WTC11 (cell line): ENCODE measurements at regions not wholly inside any gene's neighbourhood (a gene's known extent, or its start where the extent isn't known, plus 50 kb on each side); places are given as distances from the start of the nearest gene placed in this dataset.

ENCODE experiments used
- ATAC-seq: fragments of 200-7000 bp; cut with Tn5 transposase; 2 replicates; pipeline ENCODE4 v1.10.0; 2021; ENCODE audit warnings: mild to moderate bottlenecking, moderate library complexity
- CTCF ChIA-PET: fragments of 300-600 bp; sonication (Branson Sonifier 250); formaldehyde crosslinking; loops from one replicate; lab custom pipeline; 2021; ENCODE audit warnings: antibody characterized with exemption; lab: Charles Lee
- POLR2A ChIA-PET: fragments of 350-600 bp; sonication (Branson Sonifier 250); formaldehyde crosslinking; loops from one replicate; lab custom pipeline; 2021; ENCODE audit warnings: antibody characterized with exemption; lab: Charles Lee
- DNase-seq: peaks from one replicate; pipeline ENCODE4 v3.0.0; 2021; ENCODE audit warnings: low spot score
- H3K27ac Mint-ChIP-seq: 2 replicates; pipeline ENCODE4 v1.8.0; 2021; ENCODE audit warnings: mixed read lengths
- H3K27me3 Mint-ChIP-seq: 2 replicates; pipeline ENCODE4 v1.8.0; 2021; ENCODE audit warnings: low read depth, mild to moderate bottlenecking, moderate library complexity, mixed read lengths
- H3K36me3 Mint-ChIP-seq: 2 replicates; pipeline ENCODE4 v1.8.0; 2021; ENCODE audit warnings: mixed read lengths
- H3K4me1 Mint-ChIP-seq: 2 replicates; pipeline ENCODE4 v1.8.0; 2022; ENCODE audit warnings: mixed read lengths
- H3K4me3 Mint-ChIP-seq: 2 replicates; pipeline ENCODE4 v1.8.0; 2021; ENCODE audit warnings: mild to moderate bottlenecking, moderate library complexity, mixed read lengths
- H3K9me3 Mint-ChIP-seq: 2 replicates; pipeline ENCODE4 v1.8.0; 2021; ENCODE audit warnings: mixed read lengths
- CBFB ChIP-seq: sonication (generic); formaldehyde crosslinking; IDR thresholded peaks from 2 replicates; pipeline ENCODE4 v1.8.1; 2022; ENCODE audit warnings: mild to moderate bottlenecking, low read depth, missing genetic modification reagents
- GRHL2 ChIP-seq: fragments of 250-450 bp; sonication (Bioruptor Pico); IDR thresholded peaks from 2 replicates; pipeline ENCODE4 v1.8.0; 2022; ENCODE audit warnings: mild to moderate bottlenecking, moderate library complexity; ENCODE audit not compliant: insufficient replicate concordance, severe bottlenecking
- HMGA2 ChIP-seq: fragments of 250-450 bp; sonication (Bioruptor Pico); IDR thresholded peaks from 2 replicates; pipeline ENCODE4 v1.4.0; 2021; ENCODE audit warnings: mild to moderate bottlenecking, moderate library complexity
- MXD4 ChIP-seq: fragments of 250-450 bp; sonication (Bioruptor Pico); IDR thresholded peaks from 2 replicates; pipeline ENCODE4 v1.8.0; 2021; ENCODE audit warnings: mild to moderate bottlenecking, moderate library complexity, borderline replicate concordance
- NR1H2 ChIP-seq: sonication (generic); formaldehyde crosslinking; IDR thresholded peaks from 2 replicates; pipeline ENCODE4 v1.9.0; 2021; ENCODE audit warnings: mild to moderate bottlenecking, moderate library complexity, missing genetic modification reagents
- ZNF416 ChIP-seq: fragments of 250-450 bp; sonication (Bioruptor Pico); IDR thresholded peaks from 2 replicates; pipeline ENCODE4 v1.9.0; 2021; ENCODE audit warnings: mild to moderate bottlenecking, inconsistent platforms
- TF ChIP-seq, protein P1 (sequence below): sonication (generic); formaldehyde crosslinking; IDR thresholded peaks from 2 replicates; pipeline ENCODE4 v1.8.0; 2023; ENCODE audit warnings: mild to moderate bottlenecking, missing genetic modification reagents
- TF ChIP-seq, protein P2 (sequence below): sonication (generic); formaldehyde crosslinking; IDR thresholded peaks from 2 replicates; pipeline ENCODE4 v1.8.0; 2022; ENCODE audit warnings: mild to moderate bottlenecking, missing genetic modification reagents
- TF ChIP-seq, protein P3 (sequence below): sonication (generic); formaldehyde crosslinking; IDR thresholded peaks from 2 replicates; pipeline ENCODE4 v1.8.0; 2022; ENCODE audit warnings: mild to moderate bottlenecking, missing genetic modification reagents
- TF ChIP-seq, protein P4 (sequence below): fragments of 250-450 bp; sonication (Bioruptor Pico); IDR thresholded peaks from 2 replicates; pipeline ENCODE4 v2.1.2; 2022; ENCODE audit warnings: mild to moderate bottlenecking, moderate library complexity
- TF ChIP-seq, protein P5 (sequence below): fragments of 250-450 bp; sonication (Bioruptor Pico); IDR thresholded peaks from 2 replicates; pipeline ENCODE4 v1.9.0; 2021; ENCODE audit warnings: mild to moderate bottlenecking
- TF ChIP-seq, protein P6 (sequence below): sonication (generic); formaldehyde crosslinking; IDR thresholded peaks from 2 replicates; pipeline ENCODE4 v1.8.1; 2022; ENCODE audit warnings: low read depth, mild to moderate bottlenecking, moderate library complexity, missing genetic modification reagents, borderline replicate concordance
- TF ChIP-seq, protein P7 (sequence below): fragments of 250-450 bp; sonication (Bioruptor Pico); IDR thresholded peaks from 2 replicates; pipeline ENCODE4 v1.9.0; 2021; ENCODE audit warnings: moderate library complexity, mild to moderate bottlenecking, inconsistent platforms, borderline replicate concordance
- TF ChIP-seq, protein P8 (sequence below): sonication (generic); formaldehyde crosslinking; IDR thresholded peaks from 2 replicates; pipeline ENCODE4 v1.8.1; 2022; ENCODE audit warnings: mild to moderate bottlenecking, missing genetic modification reagents, moderate library complexity, borderline replicate concordance
- TF ChIP-seq, protein P9 (sequence below): sonication (generic); formaldehyde crosslinking; IDR thresholded peaks from 2 replicates; pipeline ENCODE4 v1.8.1; 2023; ENCODE audit warnings: mild to moderate bottlenecking, moderate library complexity, missing genetic modification reagents

DNA sequence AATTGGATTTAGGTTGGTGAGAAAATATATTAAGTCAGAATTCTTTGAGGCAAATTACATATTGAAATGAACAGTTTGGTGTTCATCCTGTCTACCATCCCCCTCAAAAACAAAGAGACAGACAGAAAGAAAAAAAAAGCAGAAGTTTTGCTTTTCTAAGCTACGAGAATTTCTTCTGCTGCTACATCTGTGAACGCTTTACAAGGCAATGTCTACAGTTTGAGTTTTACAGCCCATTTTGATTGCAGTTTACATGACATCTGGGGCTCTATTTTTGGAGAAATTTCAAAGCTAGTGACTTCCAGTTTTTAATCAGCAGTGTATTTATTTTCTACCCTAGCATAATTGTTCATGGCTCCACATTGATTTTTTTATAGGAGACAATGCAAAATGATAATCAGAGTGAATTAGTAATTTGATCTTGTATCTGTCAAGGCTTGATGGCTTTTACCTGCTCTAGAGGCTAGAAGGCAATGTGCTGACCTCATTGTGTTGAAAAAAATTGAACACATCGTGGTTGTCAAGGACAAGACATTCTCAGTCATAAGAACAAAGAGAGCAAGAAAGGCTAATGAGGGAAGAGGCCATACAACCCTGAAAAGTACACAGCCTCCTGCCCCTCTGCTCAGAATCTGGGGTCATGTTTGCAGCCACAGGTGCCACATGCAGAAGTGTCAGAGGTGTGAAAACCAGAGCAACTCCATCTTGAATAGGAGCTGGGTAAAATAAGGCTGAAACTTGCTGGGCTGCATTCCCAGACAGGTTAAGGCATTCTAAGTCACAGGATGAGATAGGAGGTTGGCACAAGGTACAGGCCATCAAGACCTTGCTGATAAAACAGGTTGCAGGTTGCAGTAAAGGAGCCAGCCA is 201.0 kb upstream of the CAMK1G start:
- CTCF ChIA-PET = interaction anchor here (1.0 kb wide), 1 partner anchor 28 kb away, joined by 4 read pairs; no protein-coding TSS in a partner anchor
- DNase-seq = no peak
- POLR2A ChIA-PET = no interaction called here
- Mint-ChIP-seq H3K27ac (peak overlapping the region; percentile 99), H3K36me3 (no peaks in the 10 kb centered on the region), H3K9me3 (no peaks in the 10 kb centered on the region), H3K27me3 (no peaks in the 10 kb centered on the region), H3K4me3 (no peak overlapping the region), H3K4me1 (peaks cover 92% of the 10 kb centered on the region)
- TF ChIP-seq, protein P1, sequence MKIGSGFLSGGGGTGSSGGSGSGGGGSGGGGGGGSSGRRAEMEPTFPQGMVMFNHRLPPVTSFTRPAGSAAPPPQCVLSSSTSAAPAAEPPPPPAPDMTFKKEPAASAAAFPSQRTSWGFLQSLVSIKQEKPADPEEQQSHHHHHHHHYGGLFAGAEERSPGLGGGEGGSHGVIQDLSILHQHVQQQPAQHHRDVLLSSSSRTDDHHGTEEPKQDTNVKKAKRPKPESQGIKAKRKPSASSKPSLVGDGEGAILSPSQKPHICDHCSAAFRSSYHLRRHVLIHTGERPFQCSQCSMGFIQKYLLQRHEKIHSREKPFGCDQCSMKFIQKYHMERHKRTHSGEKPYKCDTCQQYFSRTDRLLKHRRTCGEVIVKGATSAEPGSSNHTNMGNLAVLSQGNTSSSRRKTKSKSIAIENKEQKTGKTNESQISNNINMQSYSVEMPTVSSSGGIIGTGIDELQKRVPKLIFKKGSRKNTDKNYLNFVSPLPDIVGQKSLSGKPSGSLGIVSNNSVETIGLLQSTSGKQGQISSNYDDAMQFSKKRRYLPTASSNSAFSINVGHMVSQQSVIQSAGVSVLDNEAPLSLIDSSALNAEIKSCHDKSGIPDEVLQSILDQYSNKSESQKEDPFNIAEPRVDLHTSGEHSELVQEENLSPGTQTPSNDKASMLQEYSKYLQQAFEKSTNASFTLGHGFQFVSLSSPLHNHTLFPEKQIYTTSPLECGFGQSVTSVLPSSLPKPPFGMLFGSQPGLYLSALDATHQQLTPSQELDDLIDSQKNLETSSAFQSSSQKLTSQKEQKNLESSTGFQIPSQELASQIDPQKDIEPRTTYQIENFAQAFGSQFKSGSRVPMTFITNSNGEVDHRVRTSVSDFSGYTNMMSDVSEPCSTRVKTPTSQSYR (CRISPR knock-in tag) = no peak
- TF ChIP-seq, protein P2, sequence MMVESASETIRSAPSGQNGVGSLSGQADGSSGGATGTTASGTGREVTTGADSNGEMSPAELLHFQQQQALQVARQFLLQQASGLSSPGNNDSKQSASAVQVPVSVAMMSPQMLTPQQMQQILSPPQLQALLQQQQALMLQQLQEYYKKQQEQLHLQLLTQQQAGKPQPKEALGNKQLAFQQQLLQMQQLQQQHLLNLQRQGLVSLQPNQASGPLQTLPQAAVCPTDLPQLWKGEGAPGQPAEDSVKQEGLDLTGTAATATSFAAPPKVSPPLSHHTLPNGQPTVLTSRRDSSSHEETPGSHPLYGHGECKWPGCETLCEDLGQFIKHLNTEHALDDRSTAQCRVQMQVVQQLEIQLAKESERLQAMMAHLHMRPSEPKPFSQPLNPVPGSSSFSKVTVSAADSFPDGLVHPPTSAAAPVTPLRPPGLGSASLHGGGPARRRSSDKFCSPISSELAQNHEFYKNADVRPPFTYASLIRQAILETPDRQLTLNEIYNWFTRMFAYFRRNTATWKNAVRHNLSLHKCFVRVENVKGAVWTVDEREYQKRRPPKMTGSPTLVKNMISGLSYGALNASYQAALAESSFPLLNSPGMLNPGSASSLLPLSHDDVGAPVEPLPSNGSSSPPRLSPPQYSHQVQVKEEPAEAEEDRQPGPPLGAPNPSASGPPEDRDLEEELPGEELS = no peak
- TF ChIP-seq GRHL2 (no peak), HMGA2 (CRISPR knock-in tag) (no peak), ZNF416 (CRISPR knock-in tag) (no peak), NR1H2 (CRISPR knock-in tag) (no peak), MXD4 (CRISPR knock-in tag) (peak; percentile 74; the same call in 1 of the 2 replicates), CBFB (CRISPR knock-in tag) (no peak)
- TF ChIP-seq, protein P3, sequence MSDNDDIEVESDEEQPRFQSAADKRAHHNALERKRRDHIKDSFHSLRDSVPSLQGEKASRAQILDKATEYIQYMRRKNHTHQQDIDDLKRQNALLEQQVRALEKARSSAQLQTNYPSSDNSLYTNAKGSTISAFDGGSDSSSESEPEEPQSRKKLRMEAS (CRISPR knock-in tag) = peak; percentile 22; the same call in 1 of the 2 replicates
- TF ChIP-seq, protein P4, sequence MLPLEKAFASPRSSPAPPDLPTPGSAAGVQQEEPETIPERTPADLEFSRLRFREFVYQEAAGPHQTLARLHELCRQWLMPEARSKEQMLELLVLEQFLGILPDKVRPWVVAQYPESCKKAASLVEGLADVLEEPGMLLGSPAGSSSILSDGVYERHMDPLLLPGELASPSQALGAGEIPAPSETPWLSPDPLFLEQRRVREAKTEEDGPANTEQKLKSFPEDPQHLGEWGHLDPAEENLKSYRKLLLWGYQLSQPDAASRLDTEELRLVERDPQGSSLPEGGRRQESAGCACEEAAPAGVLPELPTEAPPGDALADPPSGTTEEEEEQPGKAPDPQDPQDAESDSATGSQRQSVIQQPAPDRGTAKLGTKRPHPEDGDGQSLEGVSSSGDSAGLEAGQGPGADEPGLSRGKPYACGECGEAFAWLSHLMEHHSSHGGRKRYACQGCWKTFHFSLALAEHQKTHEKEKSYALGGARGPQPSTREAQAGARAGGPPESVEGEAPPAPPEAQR (CRISPR knock-in tag) = peak; percentile 86
- TF ChIP-seq, protein P5, sequence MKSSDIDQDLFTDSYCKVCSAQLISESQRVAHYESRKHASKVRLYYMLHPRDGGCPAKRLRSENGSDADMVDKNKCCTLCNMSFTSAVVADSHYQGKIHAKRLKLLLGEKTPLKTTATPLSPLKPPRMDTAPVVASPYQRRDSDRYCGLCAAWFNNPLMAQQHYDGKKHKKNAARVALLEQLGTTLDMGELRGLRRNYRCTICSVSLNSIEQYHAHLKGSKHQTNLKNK (CRISPR knock-in tag) = no peak
- TF ChIP-seq, protein P6, sequence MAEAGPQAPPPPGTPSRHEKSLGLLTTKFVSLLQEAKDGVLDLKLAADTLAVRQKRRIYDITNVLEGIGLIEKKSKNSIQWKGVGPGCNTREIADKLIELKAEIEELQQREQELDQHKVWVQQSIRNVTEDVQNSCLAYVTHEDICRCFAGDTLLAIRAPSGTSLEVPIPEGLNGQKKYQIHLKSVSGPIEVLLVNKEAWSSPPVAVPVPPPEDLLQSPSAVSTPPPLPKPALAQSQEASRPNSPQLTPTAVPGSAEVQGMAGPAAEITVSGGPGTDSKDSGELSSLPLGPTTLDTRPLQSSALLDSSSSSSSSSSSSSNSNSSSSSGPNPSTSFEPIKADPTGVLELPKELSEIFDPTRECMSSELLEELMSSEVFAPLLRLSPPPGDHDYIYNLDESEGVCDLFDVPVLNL = no peak
- TF ChIP-seq, protein P7, sequence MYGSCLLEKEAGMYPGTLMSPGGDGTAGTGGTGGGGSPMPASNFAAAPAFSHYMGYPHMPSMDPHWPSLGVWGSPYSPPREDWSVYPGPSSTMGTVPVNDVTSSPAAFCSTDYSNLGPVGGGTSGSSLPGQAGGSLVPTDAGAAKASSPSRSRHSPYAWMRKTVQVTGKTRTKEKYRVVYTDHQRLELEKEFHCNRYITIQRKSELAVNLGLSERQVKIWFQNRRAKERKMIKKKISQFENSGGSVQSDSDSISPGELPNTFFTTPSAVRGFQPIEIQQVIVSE (CRISPR knock-in tag) = no peak
- TF ChIP-seq, protein P8, sequence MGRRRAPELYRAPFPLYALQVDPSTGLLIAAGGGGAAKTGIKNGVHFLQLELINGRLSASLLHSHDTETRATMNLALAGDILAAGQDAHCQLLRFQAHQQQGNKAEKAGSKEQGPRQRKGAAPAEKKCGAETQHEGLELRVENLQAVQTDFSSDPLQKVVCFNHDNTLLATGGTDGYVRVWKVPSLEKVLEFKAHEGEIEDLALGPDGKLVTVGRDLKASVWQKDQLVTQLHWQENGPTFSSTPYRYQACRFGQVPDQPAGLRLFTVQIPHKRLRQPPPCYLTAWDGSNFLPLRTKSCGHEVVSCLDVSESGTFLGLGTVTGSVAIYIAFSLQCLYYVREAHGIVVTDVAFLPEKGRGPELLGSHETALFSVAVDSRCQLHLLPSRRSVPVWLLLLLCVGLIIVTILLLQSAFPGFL = no peak
- TF ChIP-seq, protein P9, sequence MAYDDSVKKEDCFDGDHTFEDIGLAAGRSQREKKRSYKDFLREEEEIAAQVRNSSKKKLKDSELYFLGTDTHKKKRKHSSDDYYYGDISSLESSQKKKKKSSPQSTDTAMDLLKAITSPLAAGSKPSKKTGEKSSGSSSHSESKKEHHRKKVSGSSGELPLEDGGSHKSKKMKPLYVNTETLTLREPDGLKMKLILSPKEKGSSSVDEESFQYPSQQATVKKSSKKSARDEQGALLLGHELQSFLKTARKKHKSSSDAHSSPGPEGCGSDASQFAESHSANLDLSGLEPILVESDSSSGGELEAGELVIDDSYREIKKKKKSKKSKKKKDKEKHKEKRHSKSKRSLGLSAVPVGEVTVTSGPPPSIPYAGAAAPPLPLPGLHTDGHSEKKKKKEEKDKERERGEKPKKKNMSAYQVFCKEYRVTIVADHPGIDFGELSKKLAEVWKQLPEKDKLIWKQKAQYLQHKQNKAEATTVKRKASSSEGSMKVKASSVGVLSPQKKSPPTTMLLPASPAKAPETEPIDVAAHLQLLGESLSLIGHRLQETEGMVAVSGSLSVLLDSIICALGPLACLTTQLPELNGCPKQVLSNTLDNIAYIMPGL (CRISPR knock-in tag) = no peak
- ATAC-seq = no peak
